HEK293 (cell line): ENCODE measurements at regions not wholly inside any gene's neighbourhood (a gene's known extent, or its start where the extent isn't known, plus 50 kb on each side); places are given as distances from the start of the nearest gene placed in this dataset.

Source experiments
- ZNF391 ChIP-seq: fragments of 450-650 bp; formaldehyde crosslinking; IDR thresholded peaks from 2 replicates; pipeline ENCODE4 v1.5.1; 2016; ENCODE audit warnings: low read depth, missing biosample characterization, missing genetic modification characterization, borderline replicate concordance
- ZNF768 ChIP-seq: fragments of 450-650 bp; formaldehyde crosslinking; IDR thresholded peaks from 2 replicates; pipeline ENCODE4 v1.5.1; 2018; ENCODE audit warnings: missing biosample characterization, mild to moderate bottlenecking, missing genetic modification characterization
- TF ChIP-seq, protein P1 (sequence below): fragments of 450-650 bp; formaldehyde crosslinking; IDR thresholded peaks from 2 replicates; pipeline ENCODE4 v1.5.1; 2017; ENCODE audit warnings: missing biosample characterization, mild to moderate bottlenecking, missing genetic modification characterization, moderate library complexity
- TF ChIP-seq, protein P2 (sequence below): fragments of 450-650 bp; formaldehyde crosslinking; IDR thresholded peaks from 2 replicates; pipeline ENCODE4 v1.5.1; 2016; ENCODE audit warnings: missing biosample characterization, missing genetic modification characterization
- TF ChIP-seq, protein P3 (sequence below): fragments of 450-650 bp; formaldehyde crosslinking; IDR thresholded peaks from 2 replicates; pipeline ENCODE4 v1.5.1; 2016; ENCODE audit warnings: missing biosample characterization, missing genetic modification characterization

DNA sequence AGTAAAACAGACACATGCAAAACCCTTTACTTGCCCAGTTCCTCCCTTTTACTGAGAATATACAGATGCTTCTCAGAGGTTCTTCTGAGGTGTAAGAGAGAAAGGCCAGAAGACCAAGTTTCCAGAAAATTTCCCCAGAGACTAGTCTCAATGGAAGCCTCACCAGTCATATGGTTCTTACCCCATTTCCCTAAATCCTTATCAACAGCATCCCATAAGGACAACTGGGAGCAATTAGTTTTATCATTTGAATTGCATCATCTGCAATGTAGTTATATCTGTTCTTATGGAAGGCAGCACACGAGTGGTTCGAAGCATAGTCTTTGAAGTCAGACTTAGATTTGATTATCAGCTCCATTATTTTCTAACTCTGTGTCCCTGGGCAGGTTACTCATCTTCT lies 203.6 kb upstream of the PPARGC1A start:
- TF ChIP-seq ZNF391 (tag by site-specific recombination) (no peak), ZNF768 (tag by site-specific recombination) (no peak)
- TF ChIP-seq, protein P1, sequence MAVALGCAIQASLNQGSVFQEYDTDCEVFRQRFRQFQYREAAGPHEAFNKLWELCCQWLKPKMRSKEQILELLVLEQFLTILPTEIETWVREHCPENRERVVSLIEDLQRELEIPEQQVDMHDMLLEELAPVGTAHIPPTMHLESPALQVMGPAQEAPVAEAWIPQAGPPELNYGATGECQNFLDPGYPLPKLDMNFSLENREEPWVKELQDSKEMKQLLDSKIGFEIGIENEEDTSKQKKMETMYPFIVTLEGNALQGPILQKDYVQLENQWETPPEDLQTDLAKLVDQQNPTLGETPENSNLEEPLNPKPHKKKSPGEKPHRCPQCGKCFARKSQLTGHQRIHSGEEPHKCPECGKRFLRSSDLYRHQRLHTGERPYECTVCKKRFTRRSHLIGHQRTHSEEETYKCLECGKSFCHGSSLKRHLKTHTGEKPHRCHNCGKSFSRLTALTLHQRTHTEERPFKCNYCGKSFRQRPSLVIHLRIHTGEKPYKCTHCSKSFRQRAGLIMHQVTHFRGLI (tag by site-specific recombination), result no peak
- TF ChIP-seq, protein P2, sequence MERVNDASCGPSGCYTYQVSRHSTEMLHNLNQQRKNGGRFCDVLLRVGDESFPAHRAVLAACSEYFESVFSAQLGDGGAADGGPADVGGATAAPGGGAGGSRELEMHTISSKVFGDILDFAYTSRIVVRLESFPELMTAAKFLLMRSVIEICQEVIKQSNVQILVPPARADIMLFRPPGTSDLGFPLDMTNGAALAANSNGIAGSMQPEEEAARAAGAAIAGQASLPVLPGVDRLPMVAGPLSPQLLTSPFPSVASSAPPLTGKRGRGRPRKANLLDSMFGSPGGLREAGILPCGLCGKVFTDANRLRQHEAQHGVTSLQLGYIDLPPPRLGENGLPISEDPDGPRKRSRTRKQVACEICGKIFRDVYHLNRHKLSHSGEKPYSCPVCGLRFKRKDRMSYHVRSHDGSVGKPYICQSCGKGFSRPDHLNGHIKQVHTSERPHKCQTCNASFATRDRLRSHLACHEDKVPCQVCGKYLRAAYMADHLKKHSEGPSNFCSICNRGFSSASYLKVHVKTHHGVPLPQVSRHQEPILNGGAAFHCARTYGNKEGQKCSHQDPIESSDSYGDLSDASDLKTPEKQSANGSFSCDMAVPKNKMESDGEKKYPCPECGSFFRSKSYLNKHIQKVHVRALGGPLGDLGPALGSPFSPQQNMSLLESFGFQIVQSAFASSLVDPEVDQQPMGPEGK (tag by site-specific recombination), result no peak
- TF ChIP-seq, protein P3, sequence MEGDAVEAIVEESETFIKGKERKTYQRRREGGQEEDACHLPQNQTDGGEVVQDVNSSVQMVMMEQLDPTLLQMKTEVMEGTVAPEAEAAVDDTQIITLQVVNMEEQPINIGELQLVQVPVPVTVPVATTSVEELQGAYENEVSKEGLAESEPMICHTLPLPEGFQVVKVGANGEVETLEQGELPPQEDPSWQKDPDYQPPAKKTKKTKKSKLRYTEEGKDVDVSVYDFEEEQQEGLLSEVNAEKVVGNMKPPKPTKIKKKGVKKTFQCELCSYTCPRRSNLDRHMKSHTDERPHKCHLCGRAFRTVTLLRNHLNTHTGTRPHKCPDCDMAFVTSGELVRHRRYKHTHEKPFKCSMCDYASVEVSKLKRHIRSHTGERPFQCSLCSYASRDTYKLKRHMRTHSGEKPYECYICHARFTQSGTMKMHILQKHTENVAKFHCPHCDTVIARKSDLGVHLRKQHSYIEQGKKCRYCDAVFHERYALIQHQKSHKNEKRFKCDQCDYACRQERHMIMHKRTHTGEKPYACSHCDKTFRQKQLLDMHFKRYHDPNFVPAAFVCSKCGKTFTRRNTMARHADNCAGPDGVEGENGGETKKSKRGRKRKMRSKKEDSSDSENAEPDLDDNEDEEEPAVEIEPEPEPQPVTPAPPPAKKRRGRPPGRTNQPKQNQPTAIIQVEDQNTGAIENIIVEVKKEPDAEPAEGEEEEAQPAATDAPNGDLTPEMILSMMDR (tag by site-specific recombination), result no peak
